ENCODE measurements at regions not wholly inside any gene's neighbourhood (a gene's known extent, or its start where the extent isn't known, plus 50 kb on each side); places are given as distances from the start of the nearest gene placed in this dataset.

- no peak overlapping the region for H3K4me3 ChIP-seq (ENCODE audit: low read depth, low read length)
- no peaks in the 10 kb centered on the region for H3K36me3 ChIP-seq
- no peaks in the 10 kb centered on the region for H3K27me3 ChIP-seq (ENCODE audit: insufficient read depth, low read depth, severe bottlenecking)
- no peaks in the 10 kb centered on the region for H3K9me3 ChIP-seq (ENCODE audit: severe bottlenecking)
- no peak for DNase-seq
- no peak for TF ChIP-seq CTCF (IDR thresholded peaks at IDR 0.05; ENCODE audit: low read depth, low read length)
- H3K27ac ChIP-seq, result no peak overlapping the region
Measured at GRCh38 chr12:127411166-127411915, 855.6 kb upstream of the TMEM132C start.

- Histone ChIP-seq H3K27ac (no peak overlapping the region), H3K27me3 (ENCODE audit: insufficient read depth, low read depth, severe bottlenecking) (no peaks in the 10 kb centered on the region), H3K36me3 (no peaks in the 10 kb centered on the region), H3K4me3 (ENCODE audit: low read depth, low read length) (no peak overlapping the region), H3K9me3 (ENCODE audit: severe bottlenecking) (no peaks in the 10 kb centered on the region)
- DNase-seq, result no peak
- TF ChIP-seq CTCF (IDR thresholded peaks at IDR 0.05; ENCODE audit: low read depth, low read length), result no peak
Measured at GRCh38 chr12:127411981-127412380, 855.0 kb upstream of the TMEM132C start.

- Histone ChIP-seq H3K27me3 (ENCODE audit: insufficient read depth, low read depth, severe bottlenecking) (no peaks in the 10 kb centered on the region), H3K27ac (no peak overlapping the region), H3K36me3 (no peaks in the 10 kb centered on the region), H3K9me3 (ENCODE audit: severe bottlenecking) (no peaks in the 10 kb centered on the region), H3K4me3 (ENCODE audit: low read depth, low read length) (no peak overlapping the region)
- no peak for DNase-seq
- TF ChIP-seq CTCF (IDR thresholded peaks at IDR 0.05; ENCODE audit: low read depth, low read length), result no peak
Measured at GRCh38 chr12:127412866-127413265, 854.1 kb upstream of the TMEM132C start.

GRCh38 chr12:127414186-127414585 is 852.8 kb upstream of the TMEM132C start:
- Histone ChIP-seq H3K27me3 (ENCODE audit: insufficient read depth, low read depth, severe bottlenecking) (no peaks in the 10 kb centered on the region), H3K36me3 (no peaks in the 10 kb centered on the region), H3K4me3 (ENCODE audit: low read depth, low read length) (no peak overlapping the region), H3K27ac (no peak overlapping the region), H3K9me3 (ENCODE audit: severe bottlenecking) (no peaks in the 10 kb centered on the region)
- no peak for DNase-seq
- TF ChIP-seq CTCF (IDR thresholded peaks at IDR 0.05; ENCODE audit: low read depth, low read length), result no peak

- no peaks in the 10 kb centered on the region for H3K27me3 ChIP-seq (ENCODE audit: insufficient read depth, low read depth, severe bottlenecking)
- DNase-seq, result no peak
- no peaks in the 10 kb centered on the region for H3K36me3 ChIP-seq
- H3K4me3 ChIP-seq (ENCODE audit: low read depth, low read length), result no peak overlapping the region
- no peak overlapping the region for H3K27ac ChIP-seq
- no peaks in the 10 kb centered on the region for H3K9me3 ChIP-seq (ENCODE audit: severe bottlenecking)
- no peak for TF ChIP-seq CTCF (IDR thresholded peaks at IDR 0.05; ENCODE audit: low read depth, low read length)
Measured at GRCh38 chr12:127414636-127415035, 852.3 kb upstream of the TMEM132C start.

- no peak for TF ChIP-seq CTCF (IDR thresholded peaks at IDR 0.05; ENCODE audit: low read depth, low read length)
- Histone ChIP-seq H3K4me3 (ENCODE audit: low read depth, low read length) (no peak overlapping the region), H3K36me3 (no peaks in the 10 kb centered on the region), H3K27ac (no peak overlapping the region), H3K27me3 (ENCODE audit: insufficient read depth, low read depth, severe bottlenecking) (no peaks in the 10 kb centered on the region), H3K9me3 (ENCODE audit: severe bottlenecking) (no peaks in the 10 kb centered on the region)
- no peak for DNase-seq
Measured at GRCh38 chr12:127416796-127417195, 850.2 kb upstream of the TMEM132C start.
